ENCODE measurements at regions not wholly inside any gene's neighbourhood (a gene's known extent, or its start where the extent isn't known, plus 50 kb on each side); places are given as distances from the start of the nearest gene placed in this dataset.

DNA sequence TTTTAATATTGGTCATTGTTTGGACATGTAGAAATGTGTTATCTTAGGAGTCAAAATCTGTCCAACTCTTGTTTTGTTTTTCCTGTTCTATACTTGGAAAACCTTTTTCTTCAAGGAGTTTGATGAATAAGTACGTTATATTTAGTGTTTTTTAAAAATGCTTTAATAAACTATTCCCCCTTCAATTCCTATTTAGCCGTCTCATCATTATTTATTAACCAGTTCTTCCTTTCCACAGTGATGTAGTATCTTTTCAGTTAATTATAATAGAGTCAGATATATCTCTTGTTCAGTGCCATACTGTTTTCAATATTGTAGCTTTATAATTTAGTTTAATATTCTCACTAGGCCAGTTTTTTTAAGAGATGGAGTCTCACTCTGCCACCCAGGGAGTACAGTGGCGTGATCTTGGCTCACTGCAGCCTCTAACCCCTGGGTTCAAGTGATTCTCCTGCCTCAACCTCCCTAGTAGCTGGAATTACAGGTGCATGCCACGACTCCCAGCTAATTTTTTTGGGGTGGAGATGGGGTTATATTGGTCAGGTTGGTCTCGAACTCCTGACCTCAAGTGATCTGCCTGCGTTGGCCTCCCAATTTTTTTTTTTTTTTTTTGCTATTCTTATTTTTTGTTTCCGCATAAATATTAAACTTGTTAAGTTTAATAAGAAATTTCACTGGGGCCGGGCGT lies 72.9 kb downstream of the KPNA2 start:
- TF ChIP-seq ZNF350 (tag by site-specific recombination; IDR thresholded peaks at IDR 0.05) (no peak), TCF7L2 (IDR thresholded peaks at IDR 0.05; ENCODE audit: borderline replicate concordance, low read depth, low read length) (no peak), SP3 (tag by site-specific recombination; IDR thresholded peaks at IDR 0.05) (no peak)
- TF ChIP-seq, protein P1, sequence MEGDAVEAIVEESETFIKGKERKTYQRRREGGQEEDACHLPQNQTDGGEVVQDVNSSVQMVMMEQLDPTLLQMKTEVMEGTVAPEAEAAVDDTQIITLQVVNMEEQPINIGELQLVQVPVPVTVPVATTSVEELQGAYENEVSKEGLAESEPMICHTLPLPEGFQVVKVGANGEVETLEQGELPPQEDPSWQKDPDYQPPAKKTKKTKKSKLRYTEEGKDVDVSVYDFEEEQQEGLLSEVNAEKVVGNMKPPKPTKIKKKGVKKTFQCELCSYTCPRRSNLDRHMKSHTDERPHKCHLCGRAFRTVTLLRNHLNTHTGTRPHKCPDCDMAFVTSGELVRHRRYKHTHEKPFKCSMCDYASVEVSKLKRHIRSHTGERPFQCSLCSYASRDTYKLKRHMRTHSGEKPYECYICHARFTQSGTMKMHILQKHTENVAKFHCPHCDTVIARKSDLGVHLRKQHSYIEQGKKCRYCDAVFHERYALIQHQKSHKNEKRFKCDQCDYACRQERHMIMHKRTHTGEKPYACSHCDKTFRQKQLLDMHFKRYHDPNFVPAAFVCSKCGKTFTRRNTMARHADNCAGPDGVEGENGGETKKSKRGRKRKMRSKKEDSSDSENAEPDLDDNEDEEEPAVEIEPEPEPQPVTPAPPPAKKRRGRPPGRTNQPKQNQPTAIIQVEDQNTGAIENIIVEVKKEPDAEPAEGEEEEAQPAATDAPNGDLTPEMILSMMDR (tag by site-specific recombination; IDR thresholded peaks at IDR 0.05), result no peak
- TF ChIP-seq, protein P2, sequence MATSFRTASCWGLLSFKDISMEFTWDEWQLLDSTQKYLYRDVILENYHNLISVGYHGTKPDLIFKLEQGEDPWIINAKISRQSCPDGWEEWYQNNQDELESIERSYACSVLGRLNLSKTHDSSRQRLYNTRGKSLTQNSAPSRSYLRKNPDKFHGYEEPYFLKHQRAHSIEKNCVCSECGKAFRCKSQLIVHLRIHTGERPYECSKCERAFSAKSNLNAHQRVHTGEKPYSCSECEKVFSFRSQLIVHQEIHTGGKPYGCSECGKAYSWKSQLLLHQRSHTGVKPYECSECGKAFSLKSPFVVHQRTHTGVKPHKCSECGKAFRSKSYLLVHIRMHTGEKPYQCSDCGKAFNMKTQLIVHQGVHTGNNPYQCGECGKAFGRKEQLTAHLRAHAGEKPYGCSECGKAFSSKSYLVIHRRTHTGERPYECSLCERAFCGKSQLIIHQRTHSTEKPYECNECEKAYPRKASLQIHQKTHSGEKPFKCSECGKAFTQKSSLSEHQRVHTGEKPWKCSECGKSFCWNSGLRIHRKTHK (tag by site-specific recombination; IDR thresholded peaks at IDR 0.05), result no peak
- TF ChIP-seq, protein P3, sequence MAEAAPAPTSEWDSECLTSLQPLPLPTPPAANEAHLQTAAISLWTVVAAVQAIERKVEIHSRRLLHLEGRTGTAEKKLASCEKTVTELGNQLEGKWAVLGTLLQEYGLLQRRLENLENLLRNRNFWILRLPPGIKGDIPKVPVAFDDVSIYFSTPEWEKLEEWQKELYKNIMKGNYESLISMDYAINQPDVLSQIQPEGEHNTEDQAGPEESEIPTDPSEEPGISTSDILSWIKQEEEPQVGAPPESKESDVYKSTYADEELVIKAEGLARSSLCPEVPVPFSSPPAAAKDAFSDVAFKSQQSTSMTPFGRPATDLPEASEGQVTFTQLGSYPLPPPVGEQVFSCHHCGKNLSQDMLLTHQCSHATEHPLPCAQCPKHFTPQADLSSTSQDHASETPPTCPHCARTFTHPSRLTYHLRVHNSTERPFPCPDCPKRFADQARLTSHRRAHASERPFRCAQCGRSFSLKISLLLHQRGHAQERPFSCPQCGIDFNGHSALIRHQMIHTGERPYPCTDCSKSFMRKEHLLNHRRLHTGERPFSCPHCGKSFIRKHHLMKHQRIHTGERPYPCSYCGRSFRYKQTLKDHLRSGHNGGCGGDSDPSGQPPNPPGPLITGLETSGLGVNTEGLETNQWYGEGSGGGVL (tag by site-specific recombination; IDR thresholded peaks at IDR 0.05), result no peak
